BJ (cell line): ENCODE measurements at regions not wholly inside any gene's neighbourhood (a gene's known extent, or its start where the extent isn't known, plus 50 kb on each side); places are given as distances from the start of the nearest gene placed in this dataset.
"Not testable (repeated sequence)": the region's sequence is repeated elsewhere in the genome, so short reads cannot be mapped to it uniquely, and the experiment has no call there.

Source experiments
- CTCF ChIA-PET: fragments of 350-600 bp; formaldehyde crosslinking; extraction: SDS; loops from one replicate; lab custom pipeline; 2021; ENCODE audit warnings: antibody characterized with exemption, inconsistent platforms; lab: Yijun Ruan, JAX
- POLR2A ChIA-PET: fragments of 300-600 bp; sonication (Branson Sonifier 250); formaldehyde crosslinking; extraction: SDS; loops from one replicate; lab custom pipeline; 2021; ENCODE audit warnings: antibody characterized with exemption; lab: Charles Lee
- DNase-seq: peaks from one replicate; pipeline ENCODE4 v3.0.0-alpha.2; 2011; ENCODE audit warnings: low read depth
- H3K27me3 ChIP-seq: 2 replicates; pipeline ENCODE4 v1.6.0; 2011; ENCODE audit warnings: low read length; ENCODE audit not compliant: control insufficient read depth, insufficient read depth
- H3K36me3 ChIP-seq: 2 replicates; pipeline ENCODE4 v1.5.1; 2011; ENCODE audit warnings: low read length; ENCODE audit not compliant: control insufficient read depth, insufficient read depth
- H3K4me3 ChIP-seq: 2 replicates; pipeline ENCODE4 v1.5.1; 2011; ENCODE audit warnings: low read depth, mild to moderate bottlenecking, control low read depth, low read length
- TF ChIP-seq, protein P1 (sequence below): IDR thresholded peaks from 2 replicates; pipeline ENCODE4 v1.5.1; 2011; ENCODE audit warnings: low read depth, mild to moderate bottlenecking, control low read depth, inconsistent platforms, low read length, moderate library complexity; ENCODE audit not compliant: insufficient read depth

DNA sequence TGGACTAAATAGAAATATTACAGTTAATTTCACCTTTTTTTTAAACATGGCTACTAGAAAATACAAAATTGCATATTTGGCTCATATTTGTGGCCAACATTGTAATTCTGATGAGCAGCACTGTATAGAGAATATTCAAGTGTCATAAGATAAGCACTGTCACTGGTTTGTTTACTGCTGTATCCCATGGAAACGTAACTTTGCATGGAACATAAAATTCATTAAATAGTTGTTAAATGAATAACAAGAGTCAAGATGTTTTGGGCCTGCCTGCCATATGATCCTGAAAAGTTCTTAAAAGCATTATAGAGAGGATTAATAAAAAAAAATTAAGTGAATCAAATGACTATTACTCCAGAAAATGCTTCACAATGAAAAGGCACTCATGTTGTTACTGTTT is 763.7 kb upstream of the CRIM1 start:
- POLR2A ChIA-PET, result no interaction called here
- no peak overlapping the region for H3K4me3 ChIP-seq
- H3K27me3 ChIP-seq, result no peaks in the 10 kb centered on the region
- no peaks in the 10 kb centered on the region for H3K36me3 ChIP-seq
- CTCF ChIA-PET, result no interaction called here
- TF ChIP-seq, protein P1, sequence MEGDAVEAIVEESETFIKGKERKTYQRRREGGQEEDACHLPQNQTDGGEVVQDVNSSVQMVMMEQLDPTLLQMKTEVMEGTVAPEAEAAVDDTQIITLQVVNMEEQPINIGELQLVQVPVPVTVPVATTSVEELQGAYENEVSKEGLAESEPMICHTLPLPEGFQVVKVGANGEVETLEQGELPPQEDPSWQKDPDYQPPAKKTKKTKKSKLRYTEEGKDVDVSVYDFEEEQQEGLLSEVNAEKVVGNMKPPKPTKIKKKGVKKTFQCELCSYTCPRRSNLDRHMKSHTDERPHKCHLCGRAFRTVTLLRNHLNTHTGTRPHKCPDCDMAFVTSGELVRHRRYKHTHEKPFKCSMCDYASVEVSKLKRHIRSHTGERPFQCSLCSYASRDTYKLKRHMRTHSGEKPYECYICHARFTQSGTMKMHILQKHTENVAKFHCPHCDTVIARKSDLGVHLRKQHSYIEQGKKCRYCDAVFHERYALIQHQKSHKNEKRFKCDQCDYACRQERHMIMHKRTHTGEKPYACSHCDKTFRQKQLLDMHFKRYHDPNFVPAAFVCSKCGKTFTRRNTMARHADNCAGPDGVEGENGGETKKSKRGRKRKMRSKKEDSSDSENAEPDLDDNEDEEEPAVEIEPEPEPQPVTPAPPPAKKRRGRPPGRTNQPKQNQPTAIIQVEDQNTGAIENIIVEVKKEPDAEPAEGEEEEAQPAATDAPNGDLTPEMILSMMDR, result no peak
- DNase-seq, result no peak

DNA sequence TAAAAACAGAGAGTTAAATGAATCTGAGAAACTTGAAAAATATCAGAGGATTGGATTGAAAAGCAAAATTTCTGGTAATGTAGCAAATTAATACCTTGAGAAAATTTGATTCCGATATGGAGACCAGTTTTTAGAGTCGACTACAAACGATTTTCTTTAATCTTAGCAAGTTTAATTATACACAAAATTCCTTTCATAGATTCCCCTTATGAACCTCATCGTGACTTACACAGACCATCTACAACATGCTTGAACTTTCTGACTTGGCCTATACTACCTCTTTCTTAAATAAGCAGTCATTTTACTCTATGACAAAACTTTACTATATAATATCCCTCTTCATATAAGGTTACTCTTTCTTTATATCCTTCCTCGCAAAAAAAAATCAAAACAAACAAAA is 769.6 kb upstream of the CRIM1 start:
- Histone ChIP-seq H3K4me3 (no peak overlapping the region), H3K27me3 (no peaks in the 10 kb centered on the region), H3K36me3 (no peaks in the 10 kb centered on the region)
- ChIA-PET POLR2A (no interaction called here), CTCF (no interaction called here)
- TF ChIP-seq, protein P1, result no peak
- no peak for DNase-seq

DNA sequence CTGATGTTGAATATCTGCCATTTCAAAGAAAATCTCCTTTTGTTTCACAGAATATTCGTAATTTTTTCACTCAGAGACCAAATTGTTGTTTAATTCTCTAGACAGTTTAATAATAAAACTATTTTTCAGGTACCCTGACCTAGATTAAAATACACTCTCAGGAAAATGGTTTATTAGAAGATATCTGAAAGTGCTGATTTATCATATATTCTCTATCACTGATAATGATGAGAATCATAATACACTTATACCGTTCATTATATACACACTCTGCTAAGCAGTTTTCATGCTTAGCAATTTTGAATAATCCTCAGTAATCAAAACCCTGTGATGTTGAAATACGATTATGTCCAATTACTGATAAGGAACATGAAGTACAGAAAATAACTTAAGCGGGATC is 772.9 kb upstream of the CRIM1 start:
- no peak for DNase-seq
- CTCF ChIA-PET, result no interaction called here
- no peaks in the 10 kb centered on the region for H3K27me3 ChIP-seq
- TF ChIP-seq, protein P1, result no peak
- POLR2A ChIA-PET, result no interaction called here
- no peak overlapping the region for H3K4me3 ChIP-seq
- H3K36me3 ChIP-seq, result no peaks in the 10 kb centered on the region

DNA sequence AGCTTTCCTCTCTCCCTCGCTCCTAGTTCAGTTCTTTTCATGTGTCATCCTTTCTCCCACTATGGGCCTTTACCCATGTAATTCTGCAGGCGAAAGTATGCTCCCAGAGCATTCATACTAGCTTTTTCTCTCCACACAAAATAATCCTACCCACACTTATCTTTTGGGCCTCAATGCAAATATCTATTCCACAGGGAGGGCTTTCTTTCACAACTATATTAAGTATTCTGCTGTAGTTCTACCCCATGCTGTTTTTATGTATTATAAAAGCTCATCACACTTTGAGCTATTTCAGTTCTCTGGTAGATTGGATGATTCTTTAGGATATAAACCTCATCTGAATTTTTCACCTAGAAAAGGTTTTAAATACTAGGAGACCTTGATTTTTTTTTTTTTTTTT is 774.6 kb upstream of the CRIM1 start:
- DNase-seq, result no peak
- CTCF ChIA-PET, result no interaction called here
- Histone ChIP-seq H3K27me3 (no peaks in the 10 kb centered on the region), H3K4me3 (no peak overlapping the region), H3K36me3 (no peaks in the 10 kb centered on the region)
- TF ChIP-seq, protein P1, result no peak
- POLR2A ChIA-PET, result no interaction called here

DNA sequence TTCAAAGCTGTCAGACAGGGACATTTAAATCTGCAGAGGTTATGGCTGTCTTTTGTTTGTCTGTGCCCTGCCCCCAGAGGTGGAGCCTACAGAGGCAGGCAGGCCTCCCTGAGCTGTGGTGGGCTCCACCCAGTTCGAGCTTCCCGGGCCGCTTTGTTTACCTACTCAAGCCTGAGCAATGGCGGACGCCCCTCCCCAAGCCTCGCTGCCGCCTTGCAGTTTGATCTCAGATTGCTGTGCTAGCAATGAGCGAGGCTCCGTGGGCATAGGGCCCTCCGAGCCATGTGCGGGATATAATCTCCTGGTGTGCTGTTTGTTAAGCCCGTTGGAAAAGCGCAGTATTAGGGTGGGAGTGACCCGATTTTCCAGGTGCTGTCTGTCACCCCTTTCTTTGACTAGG is 787.0 kb upstream of the CRIM1 start:
- POLR2A ChIA-PET, H3K27me3 ChIP-seq, DNase-seq, H3K4me3 ChIP-seq, H3K36me3 ChIP-seq: not testable (repeated sequence)
- CTCF ChIA-PET, result interaction anchor here (0.7 kb wide), 1 partner anchor 27 kb away, joined by 3 read pairs; no protein-coding TSS in a partner anchor

DNA sequence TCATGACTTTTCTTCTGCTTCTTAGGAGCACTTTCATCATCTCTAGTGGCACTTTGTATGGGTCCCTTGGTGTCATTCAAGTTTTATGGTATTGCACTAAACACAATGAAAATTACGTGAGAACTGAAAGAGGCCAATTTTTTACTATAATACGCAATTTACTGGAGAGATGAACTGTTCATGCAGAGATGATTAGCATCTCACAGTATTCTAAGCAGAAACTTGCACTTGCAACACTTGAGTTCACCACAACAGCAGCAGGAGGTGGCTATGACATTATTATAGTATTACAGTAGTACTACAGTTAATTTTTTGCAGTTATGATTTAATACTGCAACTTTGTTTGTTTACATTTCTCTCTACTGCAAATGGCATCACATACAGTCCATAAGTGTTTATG is 793.1 kb upstream of the CRIM1 start:
- ChIA-PET POLR2A (no interaction called here), CTCF (no interaction called here)
- no peak for DNase-seq
- TF ChIP-seq, protein P1, result no peak
- Histone ChIP-seq H3K27me3 (no peaks in the 10 kb centered on the region), H3K4me3 (no peak overlapping the region), H3K36me3 (no peaks in the 10 kb centered on the region)
